ENCODE measurements at regions not wholly inside any gene's neighbourhood (a gene's known extent, or its start where the extent isn't known, plus 50 kb on each side); places are given as distances from the start of the nearest gene placed in this dataset.

- TF ChIP-seq, protein P1, sequence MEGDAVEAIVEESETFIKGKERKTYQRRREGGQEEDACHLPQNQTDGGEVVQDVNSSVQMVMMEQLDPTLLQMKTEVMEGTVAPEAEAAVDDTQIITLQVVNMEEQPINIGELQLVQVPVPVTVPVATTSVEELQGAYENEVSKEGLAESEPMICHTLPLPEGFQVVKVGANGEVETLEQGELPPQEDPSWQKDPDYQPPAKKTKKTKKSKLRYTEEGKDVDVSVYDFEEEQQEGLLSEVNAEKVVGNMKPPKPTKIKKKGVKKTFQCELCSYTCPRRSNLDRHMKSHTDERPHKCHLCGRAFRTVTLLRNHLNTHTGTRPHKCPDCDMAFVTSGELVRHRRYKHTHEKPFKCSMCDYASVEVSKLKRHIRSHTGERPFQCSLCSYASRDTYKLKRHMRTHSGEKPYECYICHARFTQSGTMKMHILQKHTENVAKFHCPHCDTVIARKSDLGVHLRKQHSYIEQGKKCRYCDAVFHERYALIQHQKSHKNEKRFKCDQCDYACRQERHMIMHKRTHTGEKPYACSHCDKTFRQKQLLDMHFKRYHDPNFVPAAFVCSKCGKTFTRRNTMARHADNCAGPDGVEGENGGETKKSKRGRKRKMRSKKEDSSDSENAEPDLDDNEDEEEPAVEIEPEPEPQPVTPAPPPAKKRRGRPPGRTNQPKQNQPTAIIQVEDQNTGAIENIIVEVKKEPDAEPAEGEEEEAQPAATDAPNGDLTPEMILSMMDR (conservative IDR thresholded peaks at IDR 0.05; ENCODE audit: low read depth, low read length), result no peak
- no peak for TF ChIP-seq EZH2 (IDR thresholded peaks at IDR 0.05; ENCODE audit: borderline replicate concordance, low read depth, low read length, poor library complexity, severe bottlenecking)
Measured at GRCh38 chr17:68125111-68125870, 89.8 kb downstream of the KPNA2 start.
